H9 (cell line): ENCODE measurements at regions not wholly inside any gene's neighbourhood (a gene's known extent, or its start where the extent isn't known, plus 50 kb on each side); places are given as distances from the start of the nearest gene placed in this dataset.

Experiments used
- DNase-seq: peaks from one replicate; pipeline ENCODE4 v3.0.0-alpha.2; 2017
- H2AFZ ChIP-seq: one replicate; pipeline ENCODE4 v1.6.1; 2013; ENCODE audit warnings: mild to moderate bottlenecking, low read length, control low read depth, moderate library complexity
- H2AK5ac ChIP-seq: 2 replicates; pipeline ENCODE4 v1.6.1; 2013; ENCODE audit warnings: low read length, control low read depth, mixed read lengths; ENCODE audit not compliant: insufficient read length
- H2BK120ac ChIP-seq: one replicate; pipeline ENCODE4 v1.6.1; 2013; ENCODE audit warnings: low read depth, mild to moderate bottlenecking, low read length, control low read depth, inconsistent platforms; ENCODE audit not compliant: poor library complexity, severe bottlenecking
- H2BK12ac ChIP-seq: 2 replicates; pipeline ENCODE4 v1.6.1; 2013; ENCODE audit warnings: low read length, control low read depth, mixed read lengths, low read depth; ENCODE audit not compliant: insufficient read length
- H2BK15ac ChIP-seq: 2 replicates; pipeline ENCODE4 v1.6.1; 2013; ENCODE audit warnings: low read depth, low read length, control low read depth
- H2BK20ac ChIP-seq: one replicate; pipeline ENCODE4 v1.6.1; 2013; ENCODE audit warnings: low read depth, mild to moderate bottlenecking, low read length, control low read depth, inconsistent platforms; ENCODE audit not compliant: poor library complexity, severe bottlenecking
- H2BK5ac ChIP-seq: 2 replicates; pipeline ENCODE4 v1.6.1; 2013; ENCODE audit warnings: low read length, control low read depth, mixed read lengths; ENCODE audit not compliant: insufficient read length
- H3K14ac ChIP-seq: 2 replicates; pipeline ENCODE4 v1.6.1; 2013; ENCODE audit warnings: low read length, control low read depth; ENCODE audit not compliant: insufficient read depth
- H3K18ac ChIP-seq: 2 replicates; pipeline ENCODE4 v1.6.1; 2013; ENCODE audit warnings: low read depth, mild to moderate bottlenecking, mixed read lengths, low read length, control low read depth; ENCODE audit not compliant: insufficient read length
- H3K23ac ChIP-seq: 2 replicates; pipeline ENCODE4 v1.6.1; 2013; ENCODE audit warnings: low read length, control low read depth, mixed read lengths, low read depth; ENCODE audit not compliant: insufficient read length
- H3K23me2 ChIP-seq: 2 replicates; pipeline ENCODE4 v1.6.1; 2013; ENCODE audit warnings: low read depth, mild to moderate bottlenecking, mixed read lengths, low read length, control low read depth; ENCODE audit not compliant: insufficient read length, poor library complexity, severe bottlenecking
- H3K27ac ChIP-seq: 2 replicates; pipeline ENCODE4 v1.5.1; 2013; ENCODE audit warnings: low read length, control low read depth, mixed read lengths, low read depth; ENCODE audit not compliant: insufficient read length
- H3K27me3 ChIP-seq: 2 replicates; pipeline ENCODE4 v1.6.1; 2013; ENCODE audit warnings: low read length, control low read depth, inconsistent platforms; ENCODE audit not compliant: insufficient read depth
- H3K4ac ChIP-seq: 2 replicates; pipeline ENCODE4 v1.6.1; 2013; ENCODE audit warnings: low read depth, mild to moderate bottlenecking, control low read depth, inconsistent platforms, low read length, moderate library complexity
- H3K4me1 ChIP-seq: 2 replicates; pipeline ENCODE4 v1.6.1; 2013; ENCODE audit warnings: low read length, control low read depth, inconsistent platforms; ENCODE audit not compliant: insufficient read depth
- H3K4me2 ChIP-seq: 2 replicates; pipeline ENCODE4 v1.6.1; 2013; ENCODE audit warnings: low read length, control low read depth, mixed read lengths; ENCODE audit not compliant: insufficient read length, insufficient read depth
- H3K56ac ChIP-seq: 2 replicates; pipeline ENCODE4 v1.6.1; 2013; ENCODE audit warnings: low read depth, mild to moderate bottlenecking, mixed read lengths, low read length, control low read depth; ENCODE audit not compliant: insufficient read length
- H3K79me1 ChIP-seq: 2 replicates; pipeline ENCODE4 v1.6.1; 2013; ENCODE audit warnings: low read depth, mild to moderate bottlenecking, moderate library complexity, low read length, control low read depth, inconsistent platforms; ENCODE audit not compliant: insufficient read depth, poor library complexity, severe bottlenecking
- H3K79me2 ChIP-seq: 2 replicates; pipeline ENCODE4 v1.6.1; 2013; ENCODE audit warnings: low read length, control low read depth, inconsistent platforms; ENCODE audit not compliant: insufficient read depth
- H3K9ac ChIP-seq: 2 replicates; pipeline ENCODE4 v1.6.1; 2013; ENCODE audit warnings: low read length, control low read depth, mixed read lengths; ENCODE audit not compliant: insufficient read length; ENCODE audit errors: extremely low read depth
- H3K9me3 ChIP-seq: one replicate; pipeline ENCODE4 v1.6.1; 2013; ENCODE audit warnings: low read depth, low read length, inconsistent platforms; ENCODE audit not compliant: control insufficient read depth
- H3T11ph ChIP-seq: one replicate; pipeline ENCODE4 v1.6.1; 2013; ENCODE audit warnings: mild to moderate bottlenecking, low read length, control low read depth, inconsistent platforms
- H4K20me1 ChIP-seq: one replicate; pipeline ENCODE4 v1.6.1; 2013; ENCODE audit not compliant: control insufficient read depth, insufficient read length, insufficient read depth
- H4K5ac ChIP-seq: 2 replicates; pipeline ENCODE4 v1.6.1; 2013; ENCODE audit warnings: low read depth, mild to moderate bottlenecking, mixed read lengths, low read length, control low read depth; ENCODE audit not compliant: insufficient read length
- H4K8ac ChIP-seq: replicated peaks from 2 replicates; pipeline ENCODE4 v1.6.1; 2013; ENCODE audit warnings: low read length, control low read depth, mixed read lengths, low read depth; ENCODE audit not compliant: insufficient read length
- H4K91ac ChIP-seq: 2 replicates; pipeline ENCODE4 v1.6.1; 2013; ENCODE audit warnings: low read depth, mild to moderate bottlenecking, moderate library complexity, mixed read lengths, low read length, control low read depth; ENCODE audit not compliant: insufficient read length
- H3K27ac Mint-ChIP-seq, 3 experiments: 2 replicates in 2 of 3; 3 replicates in 1 of 3; pipeline ENCODE4 v1.8.0; 2020 to 2021; ENCODE audit warnings: mixed read lengths in 3 of 3, mild to moderate bottlenecking in 1 of 3, moderate library complexity in 1 of 3
- H3K27me3 Mint-ChIP-seq: 2 replicates; pipeline ENCODE4 v1.8.0; 2021; ENCODE audit warnings: low read depth, mild to moderate bottlenecking, moderate library complexity, mixed read lengths
- H3K36me3 Mint-ChIP-seq, 3 experiments: 2 replicates in 2 of 3; 3 replicates in 1 of 3; pipeline ENCODE4 v1.8.0; 2020 to 2021; ENCODE audit warnings: low read depth in 3 of 3, mixed read lengths in 3 of 3; ENCODE audit not compliant: insufficient read depth in 1 of 3
- H3K4me1 Mint-ChIP-seq, 2 experiments: 2 replicates each; pipeline ENCODE4 v1.8.0; 2020; ENCODE audit warnings: mixed read lengths in 2 of 2
- H3K4me3 Mint-ChIP-seq, 2 experiments: 2 replicates in 1 of 2; 3 replicates in 1 of 2; pipeline ENCODE4 v1.8.0; 2020 to 2021; ENCODE audit warnings: mild to moderate bottlenecking in 2 of 2, mixed read lengths in 2 of 2, moderate library complexity in 1 of 2
- H3K9me3 Mint-ChIP-seq, 2 experiments: 2 replicates in 1 of 2; 3 replicates in 1 of 2; pipeline ENCODE4 v1.8.0; 2020; ENCODE audit warnings: mild to moderate bottlenecking in 2 of 2, mixed read lengths in 2 of 2, moderate library complexity in 1 of 2
- WGBS: extraction: QIAGEN DNeasy Blood & Tissue Kit; methylation state at CpG from one replicate; pipeline ENCODE4 v1.1.7; 2013; ENCODE audit warnings: missing lambda C conversion rate, low lambda C conversion rate, mixed read lengths; ENCODE audit not compliant: insufficient read length; ENCODE audit errors: extremely low coverage; 5-methylcytosine and 5-hydroxymethylcytosine counted together
- TF ChIP-seq, protein P1 (sequence below): fragments of 200-600 bp; sonication (generic); conservative IDR thresholded peaks from 3 replicates; pipeline ENCODE4 v1.8.0; 2021; ENCODE audit warnings: antibody characterized with exemption, mild to moderate bottlenecking

DNA sequence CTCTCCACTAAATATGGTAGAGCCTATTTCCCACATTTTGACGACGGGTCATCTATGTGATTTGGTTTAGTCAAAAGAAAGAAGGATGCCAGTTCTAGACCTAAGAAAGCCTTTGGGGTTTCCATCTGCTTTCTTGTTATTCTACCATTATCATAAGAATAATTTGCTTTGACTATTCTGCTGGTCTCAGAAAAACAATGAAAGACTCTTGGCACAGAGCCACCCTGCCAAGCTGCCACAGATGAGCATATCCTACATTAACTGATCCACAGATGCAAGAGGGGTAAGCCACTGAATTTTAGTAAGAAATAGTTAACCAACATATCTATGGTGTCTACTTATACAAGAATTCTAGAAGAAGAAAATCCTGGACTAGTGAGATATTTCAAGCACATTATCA, 158.6 kb upstream of the MAGI2 start:
- H3K23ac ChIP-seq = no peak overlapping the region
- DNase-seq = no peak
- TF ChIP-seq, protein P1, sequence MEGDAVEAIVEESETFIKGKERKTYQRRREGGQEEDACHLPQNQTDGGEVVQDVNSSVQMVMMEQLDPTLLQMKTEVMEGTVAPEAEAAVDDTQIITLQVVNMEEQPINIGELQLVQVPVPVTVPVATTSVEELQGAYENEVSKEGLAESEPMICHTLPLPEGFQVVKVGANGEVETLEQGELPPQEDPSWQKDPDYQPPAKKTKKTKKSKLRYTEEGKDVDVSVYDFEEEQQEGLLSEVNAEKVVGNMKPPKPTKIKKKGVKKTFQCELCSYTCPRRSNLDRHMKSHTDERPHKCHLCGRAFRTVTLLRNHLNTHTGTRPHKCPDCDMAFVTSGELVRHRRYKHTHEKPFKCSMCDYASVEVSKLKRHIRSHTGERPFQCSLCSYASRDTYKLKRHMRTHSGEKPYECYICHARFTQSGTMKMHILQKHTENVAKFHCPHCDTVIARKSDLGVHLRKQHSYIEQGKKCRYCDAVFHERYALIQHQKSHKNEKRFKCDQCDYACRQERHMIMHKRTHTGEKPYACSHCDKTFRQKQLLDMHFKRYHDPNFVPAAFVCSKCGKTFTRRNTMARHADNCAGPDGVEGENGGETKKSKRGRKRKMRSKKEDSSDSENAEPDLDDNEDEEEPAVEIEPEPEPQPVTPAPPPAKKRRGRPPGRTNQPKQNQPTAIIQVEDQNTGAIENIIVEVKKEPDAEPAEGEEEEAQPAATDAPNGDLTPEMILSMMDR = no peak
- H3K56ac ChIP-seq = no peak overlapping the region
- Mint-ChIP-seq H3K4me3 (no peak overlapping the region), H3K36me3 (peaks cover 0 to 7% (median 1%) of the 10 kb centered on the region in 3 experiments; a peak in 2 of 7 replicates), H3K27ac (no peak overlapping the region), H3K4me1 (peaks cover 0 to 6% of the 10 kb centered on the region in 2 experiments; a peak in 3 of 4 replicates), H3K27me3 (no peaks in the 10 kb centered on the region; the same call in 1 of the 2 replicates), H3K9me3 (peaks cover 3 to 6% of the 10 kb centered on the region in 2 experiments; a peak in 4 of 5 replicates)
- H3K9me3 ChIP-seq = no peaks in the 10 kb centered on the region
- no peak overlapping the region for H4K91ac ChIP-seq
- H3K4me1 ChIP-seq = no peaks in the 10 kb centered on the region
- no peak overlapping the region for H2BK120ac ChIP-seq
- H3T11ph ChIP-seq = no peak overlapping the region
- no peak overlapping the region for H2BK20ac ChIP-seq
- no peak overlapping the region for H2BK15ac ChIP-seq
- H2BK5ac ChIP-seq = no peak overlapping the region
- H3K27me3 ChIP-seq = no peaks in the 10 kb centered on the region
- no peaks in the 10 kb centered on the region for H4K20me1 ChIP-seq
- no peaks in the 10 kb centered on the region for H3K79me2 ChIP-seq
- H3K23me2 ChIP-seq = no peaks in the 10 kb centered on the region
- no peak overlapping the region for H3K18ac ChIP-seq
- H4K8ac ChIP-seq = no peak overlapping the region
- no CpG with 5 or more reads among the region's 2 CpGs for WGBS
- H4K5ac ChIP-seq = no peak overlapping the region
- no peak overlapping the region for H3K14ac ChIP-seq
- no peaks in the 10 kb centered on the region for H3K79me1 ChIP-seq
- no peak overlapping the region for H3K9ac ChIP-seq
- no peak overlapping the region for H2AK5ac ChIP-seq
- no peak overlapping the region for H3K4ac ChIP-seq
- H3K27ac ChIP-seq = no peak overlapping the region
- no peak overlapping the region for H2AFZ ChIP-seq
- H3K4me2 ChIP-seq = no peak overlapping the region
- no peak overlapping the region for H2BK12ac ChIP-seq
